ENCODE measurements at regions not wholly inside any gene's neighbourhood (a gene's known extent, or its start where the extent isn't known, plus 50 kb on each side); places are given as distances from the start of the nearest gene placed in this dataset.

- TF ChIP-seq ZNF565 (CRISPR knock-in tag; conservative IDR thresholded peaks at IDR 0.05; ENCODE audit: low read depth) (no peak), RARB (CRISPR knock-in tag; IDR thresholded peaks at IDR 0.05) (no peak), ARNTL (CRISPR knock-in tag; IDR thresholded peaks at IDR 0.05; ENCODE audit: borderline replicate concordance, low read depth) (no peak), SNAI2 (CRISPR knock-in tag; IDR thresholded peaks at IDR 0.05) (no peak), OSR1 (CRISPR knock-in tag; IDR thresholded peaks at IDR 0.05) (no peak), ZFP3 (CRISPR knock-in tag; IDR thresholded peaks at IDR 0.05) (no peak), ISL1 (CRISPR knock-in tag; IDR thresholded peaks at IDR 0.05) (no peak), PATZ1 (CRISPR knock-in tag; IDR thresholded peaks at IDR 0.05; ENCODE audit: borderline replicate concordance) (no peak), ESRRG (CRISPR knock-in tag; IDR thresholded peaks at IDR 0.05) (no peak), GLIS3 (CRISPR knock-in tag; IDR thresholded peaks at IDR 0.05) (no peak)
Observed at GRCh38 chr13:107650081-107650701, 565.1 kb downstream of the LIG4 start.
